ENCODE measurements at regions not wholly inside any gene's neighbourhood (a gene's known extent, or its start where the extent isn't known, plus 50 kb on each side); places are given as distances from the start of the nearest gene placed in this dataset.

- TF ChIP-seq CTCF (conservative IDR thresholded peaks at IDR 0.05 in 1 of 2, IDR thresholded peaks at IDR 0.05 in 1 of 2; ENCODE audit: low read depth in 1 of 2, low read length in 2 of 2) (no peak), EZH2 (IDR thresholded peaks at IDR 0.05; ENCODE audit: low read length, missing control alignments) (no peak)
These were observed 333.9 kb downstream of the TBC1D32 start for GRCh38 chr6:121000381-121000780.
